GM23338 (cell line): ENCODE measurements at regions not wholly inside any gene's neighbourhood (a gene's known extent, or its start where the extent isn't known, plus 50 kb on each side); places are given as distances from the start of the nearest gene placed in this dataset.

Source experiments
- EZH2 ChIP-seq: fragments of 200-600 bp; sonication (generic); IDR thresholded peaks from one replicate; pipeline ENCODE4 v1.8.0; 2017; ENCODE audit warnings: antibody characterized with exemption, mild to moderate bottlenecking, low read depth; ENCODE audit not compliant: unreplicated experiment
- POLR2AphosphoS5 ChIP-seq: IDR thresholded peaks from 2 replicates; pipeline ENCODE4 v1.6.1; 2016; ENCODE audit warnings: antibody characterized with exemption, low read depth
- STAT1 ChIP-seq: IDR thresholded peaks from one replicate; pipeline ENCODE4 v1.6.1; 2016; ENCODE audit warnings: antibody characterized with exemption; ENCODE audit not compliant: unreplicated experiment
- TF ChIP-seq, protein P1 (sequence below), 2 experiments: fragments of 200-600 bp in 1 of 2; sonication (generic) in 1 of 2; conservative IDR thresholded peaks; 2 replicates each; pipeline versions ENCODE4 v1.5.1 to v1.6.1; 2016 to 2017; ENCODE audit warnings: antibody characterized with exemption in 2 of 2, low read depth in 2 of 2, mild to moderate bottlenecking in 2 of 2, moderate library complexity in 1 of 2

- TF ChIP-seq STAT1: no peak
- TF ChIP-seq, protein P1, sequence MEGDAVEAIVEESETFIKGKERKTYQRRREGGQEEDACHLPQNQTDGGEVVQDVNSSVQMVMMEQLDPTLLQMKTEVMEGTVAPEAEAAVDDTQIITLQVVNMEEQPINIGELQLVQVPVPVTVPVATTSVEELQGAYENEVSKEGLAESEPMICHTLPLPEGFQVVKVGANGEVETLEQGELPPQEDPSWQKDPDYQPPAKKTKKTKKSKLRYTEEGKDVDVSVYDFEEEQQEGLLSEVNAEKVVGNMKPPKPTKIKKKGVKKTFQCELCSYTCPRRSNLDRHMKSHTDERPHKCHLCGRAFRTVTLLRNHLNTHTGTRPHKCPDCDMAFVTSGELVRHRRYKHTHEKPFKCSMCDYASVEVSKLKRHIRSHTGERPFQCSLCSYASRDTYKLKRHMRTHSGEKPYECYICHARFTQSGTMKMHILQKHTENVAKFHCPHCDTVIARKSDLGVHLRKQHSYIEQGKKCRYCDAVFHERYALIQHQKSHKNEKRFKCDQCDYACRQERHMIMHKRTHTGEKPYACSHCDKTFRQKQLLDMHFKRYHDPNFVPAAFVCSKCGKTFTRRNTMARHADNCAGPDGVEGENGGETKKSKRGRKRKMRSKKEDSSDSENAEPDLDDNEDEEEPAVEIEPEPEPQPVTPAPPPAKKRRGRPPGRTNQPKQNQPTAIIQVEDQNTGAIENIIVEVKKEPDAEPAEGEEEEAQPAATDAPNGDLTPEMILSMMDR (conservative IDR thresholded peaks at IDR 0.05; ENCODE audit: low read depth in 2 of 2): no peak
- no peak for TF ChIP-seq POLR2AphosphoS5
- no peak for TF ChIP-seq EZH2
Observed at GRCh38 chr3:161939918-161940620, 443.5 kb downstream of the OTOL1 start.
